NB4 (cell line): ENCODE measurements at regions not wholly inside any gene's neighbourhood (a gene's known extent, or its start where the extent isn't known, plus 50 kb on each side); places are given as distances from the start of the nearest gene placed in this dataset.

Experiments used
- MYC ChIP-seq: IDR thresholded peaks from 2 replicates; pipeline ENCODE4 v1.6.1; 2011; ENCODE audit warnings: low read depth, low read length
- POLR2A ChIP-seq: IDR thresholded peaks from 2 replicates; pipeline ENCODE4 v1.6.1; 2011; ENCODE audit warnings: mild to moderate bottlenecking; ENCODE audit not compliant: insufficient read length; ENCODE audit errors: extremely low read depth
- TF ChIP-seq, protein P1 (sequence below): IDR thresholded peaks from one replicate; pipeline ENCODE4 v1.5.1; 2012; ENCODE audit warnings: low read depth, low read length

DNA sequence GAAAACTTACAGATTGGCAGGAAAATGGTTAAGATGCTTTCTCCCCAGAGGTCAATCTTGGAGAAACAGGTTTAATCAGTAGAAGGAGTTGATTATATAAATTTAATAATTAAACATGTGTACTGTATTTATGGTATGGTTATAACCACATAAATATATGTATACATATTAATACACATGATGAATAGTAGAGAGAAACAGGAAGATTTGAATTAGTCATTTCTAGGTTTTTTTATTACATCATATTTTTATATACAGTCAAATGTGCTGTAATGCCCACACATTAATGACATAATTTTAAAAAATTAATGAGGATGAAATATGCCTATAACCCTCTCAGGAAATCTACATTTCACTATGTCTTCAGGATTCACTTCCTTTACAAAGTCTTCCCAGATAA lies 229.7 kb downstream of the IKZF2 start:
- TF ChIP-seq, protein P1, sequence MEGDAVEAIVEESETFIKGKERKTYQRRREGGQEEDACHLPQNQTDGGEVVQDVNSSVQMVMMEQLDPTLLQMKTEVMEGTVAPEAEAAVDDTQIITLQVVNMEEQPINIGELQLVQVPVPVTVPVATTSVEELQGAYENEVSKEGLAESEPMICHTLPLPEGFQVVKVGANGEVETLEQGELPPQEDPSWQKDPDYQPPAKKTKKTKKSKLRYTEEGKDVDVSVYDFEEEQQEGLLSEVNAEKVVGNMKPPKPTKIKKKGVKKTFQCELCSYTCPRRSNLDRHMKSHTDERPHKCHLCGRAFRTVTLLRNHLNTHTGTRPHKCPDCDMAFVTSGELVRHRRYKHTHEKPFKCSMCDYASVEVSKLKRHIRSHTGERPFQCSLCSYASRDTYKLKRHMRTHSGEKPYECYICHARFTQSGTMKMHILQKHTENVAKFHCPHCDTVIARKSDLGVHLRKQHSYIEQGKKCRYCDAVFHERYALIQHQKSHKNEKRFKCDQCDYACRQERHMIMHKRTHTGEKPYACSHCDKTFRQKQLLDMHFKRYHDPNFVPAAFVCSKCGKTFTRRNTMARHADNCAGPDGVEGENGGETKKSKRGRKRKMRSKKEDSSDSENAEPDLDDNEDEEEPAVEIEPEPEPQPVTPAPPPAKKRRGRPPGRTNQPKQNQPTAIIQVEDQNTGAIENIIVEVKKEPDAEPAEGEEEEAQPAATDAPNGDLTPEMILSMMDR = no peak
- no peak for TF ChIP-seq MYC
- no peak for TF ChIP-seq POLR2A
